ENCODE measurements at regions not wholly inside any gene's neighbourhood (a gene's known extent, or its start where the extent isn't known, plus 50 kb on each side); places are given as distances from the start of the nearest gene placed in this dataset.

DNA sequence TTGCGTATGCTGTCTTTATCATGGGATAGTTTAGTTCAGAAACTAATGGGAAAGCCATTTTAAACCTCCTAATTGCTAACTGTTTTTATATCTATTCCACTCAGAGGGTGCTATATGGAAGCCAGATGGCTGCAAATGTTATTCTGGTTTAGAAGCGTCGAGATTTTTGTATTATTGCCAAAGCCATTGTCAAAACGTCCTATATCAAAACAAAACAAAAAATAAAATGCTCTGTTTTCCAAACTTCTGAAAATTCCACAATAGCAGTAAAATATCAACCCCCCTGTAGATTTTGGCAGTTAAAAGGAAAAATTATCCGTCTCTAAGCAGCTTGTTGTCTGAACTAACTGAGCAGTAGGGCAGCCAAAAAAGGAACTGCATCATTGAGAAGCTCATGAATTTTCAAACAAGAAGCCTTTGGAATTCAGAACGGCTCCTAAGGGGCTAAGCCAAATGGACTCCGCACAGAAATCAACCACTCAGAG lies 195.4 kb upstream of the CWC22 start:
- no peaks in the 10 kb centered on the region for H3K9me3 ChIP-seq (ENCODE audit: severe bottlenecking)
- no peak overlapping the region for H3K4me3 ChIP-seq (ENCODE audit: low read depth, low read length)

DNA sequence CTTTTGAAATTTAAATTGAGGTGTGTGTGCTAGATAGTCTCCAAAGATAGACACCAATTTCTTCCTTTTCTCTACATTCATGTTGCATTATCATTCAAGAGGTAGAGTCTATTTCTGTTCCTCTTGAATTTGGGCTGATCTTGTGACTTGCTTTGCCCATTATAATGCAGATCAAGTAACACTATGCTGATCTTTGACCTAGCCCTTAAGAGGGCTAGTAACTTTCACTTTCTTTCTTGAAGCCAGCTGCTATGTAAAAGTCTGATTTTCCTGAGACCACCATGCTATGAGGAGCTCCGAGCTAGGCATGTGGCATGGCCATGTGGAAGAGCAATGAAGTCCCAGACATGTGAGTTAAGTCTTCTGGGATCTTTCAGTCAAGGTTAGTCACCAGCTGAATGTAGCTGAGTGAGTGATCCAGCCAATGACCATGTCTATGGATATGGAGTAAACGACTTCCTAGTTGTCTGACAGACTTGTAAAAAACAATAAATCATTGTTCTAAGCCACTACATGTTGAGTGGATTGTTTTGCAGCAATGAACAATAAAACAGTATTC lies 189.4 kb upstream of the CWC22 start:
- Histone ChIP-seq H3K27me3 (ENCODE audit: insufficient read depth, low read depth, severe bottlenecking) (no peaks in the 10 kb centered on the region), H3K4me3 (ENCODE audit: low read depth, low read length) (no peak overlapping the region), H3K9me3 (ENCODE audit: severe bottlenecking) (no peaks in the 10 kb centered on the region), H3K36me3 (no peaks in the 10 kb centered on the region), H3K27ac (no peak overlapping the region)
- DNase-seq = no peak
- TF ChIP-seq, protein P1, sequence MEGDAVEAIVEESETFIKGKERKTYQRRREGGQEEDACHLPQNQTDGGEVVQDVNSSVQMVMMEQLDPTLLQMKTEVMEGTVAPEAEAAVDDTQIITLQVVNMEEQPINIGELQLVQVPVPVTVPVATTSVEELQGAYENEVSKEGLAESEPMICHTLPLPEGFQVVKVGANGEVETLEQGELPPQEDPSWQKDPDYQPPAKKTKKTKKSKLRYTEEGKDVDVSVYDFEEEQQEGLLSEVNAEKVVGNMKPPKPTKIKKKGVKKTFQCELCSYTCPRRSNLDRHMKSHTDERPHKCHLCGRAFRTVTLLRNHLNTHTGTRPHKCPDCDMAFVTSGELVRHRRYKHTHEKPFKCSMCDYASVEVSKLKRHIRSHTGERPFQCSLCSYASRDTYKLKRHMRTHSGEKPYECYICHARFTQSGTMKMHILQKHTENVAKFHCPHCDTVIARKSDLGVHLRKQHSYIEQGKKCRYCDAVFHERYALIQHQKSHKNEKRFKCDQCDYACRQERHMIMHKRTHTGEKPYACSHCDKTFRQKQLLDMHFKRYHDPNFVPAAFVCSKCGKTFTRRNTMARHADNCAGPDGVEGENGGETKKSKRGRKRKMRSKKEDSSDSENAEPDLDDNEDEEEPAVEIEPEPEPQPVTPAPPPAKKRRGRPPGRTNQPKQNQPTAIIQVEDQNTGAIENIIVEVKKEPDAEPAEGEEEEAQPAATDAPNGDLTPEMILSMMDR (IDR thresholded peaks at IDR 0.05; ENCODE audit: low read depth, low read length) = no peak

More for the DNA sequence above, 195.4 kb upstream of the CWC22 start:
- no peak overlapping the region for H3K27ac ChIP-seq
- H3K27me3 ChIP-seq (ENCODE audit: insufficient read depth, low read depth, severe bottlenecking) = no peaks in the 10 kb centered on the region
- TF ChIP-seq, protein P1 (IDR thresholded peaks at IDR 0.05; ENCODE audit: low read depth, low read length) = no peak
- no peak for DNase-seq
- no peaks in the 10 kb centered on the region for H3K36me3 ChIP-seq

DNA sequence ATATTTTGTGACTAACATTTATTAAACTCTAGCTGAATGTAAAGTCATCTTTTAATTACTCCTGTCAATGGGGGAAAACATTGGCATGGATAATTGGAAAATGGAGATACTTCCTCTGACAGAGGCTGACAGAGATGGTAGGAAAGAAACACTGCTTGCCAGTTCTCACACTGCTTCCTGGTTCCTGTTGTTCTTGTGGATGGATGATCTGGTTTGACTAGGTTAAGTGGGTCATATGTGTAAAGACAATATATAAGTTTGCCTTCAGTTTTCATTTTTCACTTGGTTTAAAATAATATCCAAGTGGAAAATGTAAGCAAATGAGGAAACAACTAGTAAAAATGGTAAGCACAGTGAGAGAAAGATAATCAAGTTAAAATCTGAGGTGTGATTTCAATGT lies 188.8 kb upstream of the CWC22 start:
- TF ChIP-seq, protein P1 (IDR thresholded peaks at IDR 0.05; ENCODE audit: low read depth, low read length) = no peak
- no peaks in the 10 kb centered on the region for H3K36me3 ChIP-seq
- H3K27ac ChIP-seq = no peak overlapping the region
- no peaks in the 10 kb centered on the region for H3K9me3 ChIP-seq (ENCODE audit: severe bottlenecking)
- no peaks in the 10 kb centered on the region for H3K27me3 ChIP-seq (ENCODE audit: insufficient read depth, low read depth, severe bottlenecking)
- H3K4me3 ChIP-seq (ENCODE audit: low read depth, low read length) = no peak overlapping the region
- no peak for DNase-seq

- Histone ChIP-seq H3K9me3 (ENCODE audit: severe bottlenecking) (no peaks in the 10 kb centered on the region), H3K4me3 (ENCODE audit: low read depth, low read length) (no peak overlapping the region), H3K27ac (no peak overlapping the region), H3K27me3 (ENCODE audit: insufficient read depth, low read depth, severe bottlenecking) (no peaks in the 10 kb centered on the region), H3K36me3 (no peaks in the 10 kb centered on the region)
- TF ChIP-seq, protein P1 (IDR thresholded peaks at IDR 0.05; ENCODE audit: low read depth, low read length) = no peak
- DNase-seq = no peak
These were observed 184.5 kb upstream of the CWC22 start for GRCh38 chr2:180191432-180192124.

- Histone ChIP-seq H3K27ac (no peak overlapping the region), H3K4me3 (ENCODE audit: low read depth, low read length) (no peak overlapping the region)
- no peak for DNase-seq
These were observed 183.8 kb upstream of the CWC22 start for GRCh38 chr2:180190851-180191250.

More at GRCh38 chr2:180190851-180191250, 183.8 kb upstream of the CWC22 start:
- Histone ChIP-seq H3K27me3 (ENCODE audit: insufficient read depth, low read depth, severe bottlenecking) (no peaks in the 10 kb centered on the region), H3K36me3 (no peaks in the 10 kb centered on the region), H3K9me3 (ENCODE audit: severe bottlenecking) (no peaks in the 10 kb centered on the region)
- TF ChIP-seq, protein P1 (IDR thresholded peaks at IDR 0.05; ENCODE audit: low read depth, low read length) = no peak

Measured in WERI-Rb-1 (cell line).